SK-N-MC (cell line): ENCODE measurements at regions not wholly inside any gene's neighbourhood (a gene's known extent, or its start where the extent isn't known, plus 50 kb on each side); places are given as distances from the start of the nearest gene placed in this dataset.

Experiments
- DNase-seq: peaks from one replicate; pipeline ENCODE4 v3.0.0-alpha.2; 2011; ENCODE audit warnings: low read depth, low spot score
- H3K27ac ChIP-seq: fragments of 200-600 bp; sonication (generic); 2 replicates; pipeline ENCODE4 v1.5.1; 2016; ENCODE audit warnings: mixed run types
- H3K36me3 ChIP-seq: fragments of 200-600 bp; sonication (generic); 2 replicates; pipeline ENCODE4 v1.6.1; 2017; ENCODE audit warnings: antibody characterized with exemption, low read length, mixed read lengths; ENCODE audit not compliant: insufficient read depth
- H3K4me3 ChIP-seq: fragments of 200-600 bp; sonication (generic); 2 replicates; pipeline ENCODE4 v1.5.1; 2016
- H3K9ac ChIP-seq: fragments of 200-600 bp; sonication (generic); 2 replicates; pipeline ENCODE4 v1.8.0; 2017; ENCODE audit warnings: mixed run types, mixed read lengths; ENCODE audit not compliant: insufficient read length
- H3K9me3 ChIP-seq: fragments of 200-600 bp; sonication (generic); 2 replicates; pipeline ENCODE4 v1.6.1; 2017; ENCODE audit warnings: low read depth, mild to moderate bottlenecking, antibody characterized with exemption, low read length, moderate library complexity, mixed read lengths
- EZH2 ChIP-seq: fragments of 200-600 bp; sonication (generic); IDR thresholded peaks from one replicate; pipeline ENCODE4 v1.6.1; 2017; ENCODE audit warnings: antibody characterized with exemption
- FOXP2 ChIP-seq: optimal IDR thresholded peaks from 2 replicates; pipeline ENCODE3; 2011; ENCODE audit warnings: mild to moderate bottlenecking, moderate library complexity; ENCODE audit not compliant: insufficient read depth; ENCODE audit errors: extremely low read length, control extremely low read depth
- POLR2AphosphoS5 ChIP-seq: IDR thresholded peaks from 2 replicates; pipeline ENCODE4 v1.6.1; 2012; ENCODE audit warnings: mild to moderate bottlenecking, low read depth, low read length, borderline replicate concordance

GRCh38 chr20:43262341-43262740 is 72.6 kb upstream of the PTPRT start:
- H3K9ac ChIP-seq: no peak overlapping the region
- no peak overlapping the region for H3K4me3 ChIP-seq
- H3K9me3 ChIP-seq: no peaks in the 10 kb centered on the region
- no peak for TF ChIP-seq POLR2AphosphoS5
- TF ChIP-seq EZH2: no peak
- no peak for TF ChIP-seq FOXP2
- H3K27ac ChIP-seq: no peak overlapping the region
- no peaks in the 10 kb centered on the region for H3K36me3 ChIP-seq
- DNase-seq: no peak

GRCh38 chr20:43255877-43256276 is 66.2 kb upstream of the PTPRT start:
- H3K9ac ChIP-seq: no peak overlapping the region
- H3K36me3 ChIP-seq: no peaks in the 10 kb centered on the region
- no peak overlapping the region for H3K4me3 ChIP-seq
- DNase-seq: no peak
- no peak overlapping the region for H3K27ac ChIP-seq
- no peak for TF ChIP-seq FOXP2
- no peaks in the 10 kb centered on the region for H3K9me3 ChIP-seq

- Histone ChIP-seq H3K36me3 (no peaks in the 10 kb centered on the region), H3K9ac (no peak overlapping the region), H3K9me3 (no peaks in the 10 kb centered on the region), H3K4me3 (no peak overlapping the region), H3K27ac (no peak overlapping the region)
- TF ChIP-seq POLR2AphosphoS5: no peak
- TF ChIP-seq EZH2: no peak
- TF ChIP-seq FOXP2: no peak
- DNase-seq: no peak
Measured at GRCh38 chr20:43252761-43253160, 63.1 kb upstream of the PTPRT start.

GRCh38 chr20:43248341-43248740 is 58.6 kb upstream of the PTPRT start:
- H3K4me3 ChIP-seq: no peak overlapping the region
- no peak overlapping the region for H3K27ac ChIP-seq
- DNase-seq: no peak
- no peaks in the 10 kb centered on the region for H3K9me3 ChIP-seq
- TF ChIP-seq POLR2AphosphoS5 (no peak), EZH2 (no peak), FOXP2 (no peak)
- no peak overlapping the region for H3K9ac ChIP-seq
- H3K36me3 ChIP-seq: no peaks in the 10 kb centered on the region

- no peaks in the 10 kb centered on the region for H3K36me3 ChIP-seq
- H3K27ac ChIP-seq: no peak overlapping the region
- no peak for DNase-seq
- H3K9ac ChIP-seq: no peak overlapping the region
- no peak for TF ChIP-seq FOXP2
- no peak for TF ChIP-seq EZH2
- TF ChIP-seq POLR2AphosphoS5: no peak
- H3K4me3 ChIP-seq: no peak overlapping the region
- H3K9me3 ChIP-seq: no peaks in the 10 kb centered on the region
Measured at GRCh38 chr20:43247361-43247760, 57.7 kb upstream of the PTPRT start.

- no peaks in the 10 kb centered on the region for H3K9me3 ChIP-seq
- H3K9ac ChIP-seq: no peak overlapping the region
- TF ChIP-seq POLR2AphosphoS5 (no peak), FOXP2 (no peak), EZH2 (no peak)
- no peak overlapping the region for H3K4me3 ChIP-seq
- no peak for DNase-seq
- no peaks in the 10 kb centered on the region for H3K36me3 ChIP-seq
- H3K27ac ChIP-seq: no peak overlapping the region
Measured at GRCh38 chr20:43244647-43245046, 54.9 kb upstream of the PTPRT start.

GRCh38 chr20:43243672-43244269 is 54.1 kb upstream of the PTPRT start:
- TF ChIP-seq FOXP2 (no peak), POLR2AphosphoS5 (no peak), EZH2 (no peak)
- Histone ChIP-seq H3K36me3 (no peaks in the 10 kb centered on the region), H3K9me3 (no peaks in the 10 kb centered on the region), H3K27ac (no peak overlapping the region), H3K9ac (no peak overlapping the region), H3K4me3 (no peak overlapping the region)
- no peak for DNase-seq

GRCh38 chr20:43241057-43241702 is 51.5 kb upstream of the PTPRT start:
- Histone ChIP-seq H3K27ac (no peak overlapping the region), H3K9ac (no peak overlapping the region), H3K36me3 (no peaks in the 10 kb centered on the region), H3K4me3 (no peak overlapping the region), H3K9me3 (no peaks in the 10 kb centered on the region)
- TF ChIP-seq FOXP2 (no peak), POLR2AphosphoS5 (no peak), EZH2 (no peak)
- DNase-seq: no peak
